GM12873 (cell line): ENCODE measurements at regions not wholly inside any gene's neighbourhood (a gene's known extent, or its start where the extent isn't known, plus 50 kb on each side); places are given as distances from the start of the nearest gene placed in this dataset.

Source experiments
- CTCF ChIP-seq: IDR thresholded peaks from 2 replicates; pipeline ENCODE4 v1.5.1; 2012; ENCODE audit warnings: low read depth, mild to moderate bottlenecking, moderate library complexity, low read length, control low read depth; ENCODE audit not compliant: insufficient read depth; ENCODE audit errors: missing control alignments

- TF ChIP-seq CTCF: no peak
Observed at GRCh38 chr15:85875756-85876155, 81.0 kb upstream of the KLHL25 start.

GRCh38 chr15:85878828-85879225 lies 84.1 kb upstream of the KLHL25 start:
- TF ChIP-seq CTCF: no peak

- TF ChIP-seq CTCF: no peak
Observed at GRCh38 chr15:85879334-85880163, 84.8 kb upstream of the KLHL25 start.

- no peak for TF ChIP-seq CTCF
Observed at GRCh38 chr15:85880501-85881190, 85.9 kb upstream of the KLHL25 start.

- no peak for TF ChIP-seq CTCF
Observed at GRCh38 chr15:85886309-85886811, 91.6 kb upstream of the KLHL25 start.

- no peak for TF ChIP-seq CTCF
Observed at GRCh38 chr15:85889956-85890619, 95.4 kb upstream of the KLHL25 start.

GRCh38 chr15:85890620-85890980 lies 95.9 kb upstream of the KLHL25 start:
- TF ChIP-seq CTCF: no peak
